HUES48 (cell line): ENCODE measurements at regions not wholly inside any gene's neighbourhood (a gene's known extent, or its start where the extent isn't known, plus 50 kb on each side); places are given as distances from the start of the nearest gene placed in this dataset.
"Not testable (repeated sequence)": the region's sequence is repeated elsewhere in the genome, so short reads cannot be mapped to it uniquely, and the experiment has no call there.

Experiments used
- H3K27ac ChIP-seq: one replicate; pipeline ENCODE4 v1.7.0; 2013; ENCODE audit warnings: low read depth, low read length, inconsistent platforms
- H3K27me3 ChIP-seq: 2 replicates; pipeline ENCODE4 v1.6.1; 2013; ENCODE audit warnings: mild to moderate bottlenecking, low read length; ENCODE audit not compliant: control insufficient read depth, insufficient read depth
- H3K36me3 ChIP-seq: 2 replicates; pipeline ENCODE4 v1.6.1; 2013; ENCODE audit warnings: low read length; ENCODE audit not compliant: control insufficient read depth, insufficient read depth
- H3K4me1 ChIP-seq: 2 replicates; pipeline ENCODE4 v1.6.1; 2013; ENCODE audit warnings: mild to moderate bottlenecking, low read length; ENCODE audit not compliant: control insufficient read depth, insufficient read depth
- H3K4me3 ChIP-seq: 2 replicates; pipeline ENCODE4 v1.5.1; 2013; ENCODE audit warnings: mild to moderate bottlenecking, low read depth, low read length
- H3K9ac ChIP-seq: 2 replicates; pipeline ENCODE4 v1.6.1; 2013; ENCODE audit warnings: mild to moderate bottlenecking, low read depth, low read length, moderate library complexity
- H3K9me3 ChIP-seq: 2 replicates; pipeline ENCODE4 v1.6.1; 2013; ENCODE audit warnings: low read length; ENCODE audit not compliant: control insufficient read depth, insufficient read depth

DNA sequence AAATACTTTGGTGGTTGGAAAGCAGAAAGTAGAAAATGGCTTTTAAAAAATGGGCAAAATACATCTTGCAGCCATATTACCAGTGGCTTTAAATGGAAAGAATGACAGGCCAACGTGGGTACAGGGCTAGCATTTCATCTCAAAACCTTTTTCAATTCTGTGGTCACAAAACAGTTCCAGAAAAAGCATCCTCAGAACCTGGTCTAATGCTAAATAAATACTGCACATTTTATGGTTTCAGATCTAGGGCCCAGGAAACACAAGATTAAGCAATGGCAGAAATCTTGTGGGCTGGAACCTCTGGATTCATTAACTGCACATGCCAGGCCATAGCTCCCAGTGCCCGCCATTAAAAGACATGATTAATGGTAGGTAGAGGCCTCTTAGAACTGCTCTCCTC, 470.2 kb upstream of the RASGRP1 start:
- no peaks in the 10 kb centered on the region for H3K36me3 ChIP-seq
- H3K9ac ChIP-seq = no peak overlapping the region
- no peaks in the 10 kb centered on the region for H3K9me3 ChIP-seq
- H3K4me3 ChIP-seq = no peak overlapping the region
- no peaks in the 10 kb centered on the region for H3K27me3 ChIP-seq
- no peak overlapping the region for H3K27ac ChIP-seq
- H3K4me1 ChIP-seq = no peaks in the 10 kb centered on the region

DNA sequence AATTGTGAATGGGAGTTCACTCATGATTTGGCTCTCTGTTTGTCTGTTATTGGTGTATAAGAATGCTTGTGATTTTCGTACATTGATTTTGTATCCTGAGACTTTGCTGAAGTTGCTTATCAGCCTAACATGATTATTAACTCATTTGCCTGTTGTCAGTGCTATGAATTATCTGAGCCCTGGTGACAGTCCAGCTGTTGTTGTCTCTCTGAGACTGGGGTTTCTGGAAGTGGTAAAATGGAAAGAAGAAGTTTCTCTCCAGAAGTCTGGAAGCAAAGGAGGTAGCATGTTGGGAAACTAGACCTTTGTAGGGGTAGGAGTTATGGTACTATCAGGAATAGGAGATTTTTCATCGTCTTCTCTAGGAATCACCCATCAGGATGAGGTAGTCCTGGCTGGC, 473.0 kb upstream of the RASGRP1 start:
- H3K9me3 ChIP-seq, H3K36me3 ChIP-seq, H3K4me1 ChIP-seq, H3K4me3 ChIP-seq, H3K27me3 ChIP-seq, H3K27ac ChIP-seq, H3K9ac ChIP-seq: not testable (repeated sequence)

DNA sequence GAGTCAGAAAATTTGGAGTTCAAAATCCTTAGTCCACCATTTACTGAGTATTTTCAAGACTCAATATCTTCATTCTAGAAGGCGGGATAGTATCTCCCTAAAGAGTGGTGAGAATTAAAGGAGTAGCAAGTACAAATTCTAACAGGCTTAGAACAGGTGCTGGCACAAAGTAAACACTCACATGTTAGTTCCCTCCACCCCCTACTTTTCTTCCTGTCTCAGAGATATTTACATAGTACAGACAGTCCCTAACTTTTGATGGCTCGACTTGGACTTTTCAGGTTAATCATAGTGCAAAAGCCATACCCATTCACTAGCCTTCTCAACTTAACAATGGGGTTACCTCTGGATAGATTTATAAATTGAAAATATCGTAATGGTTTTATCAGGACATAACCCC, 476.2 kb upstream of the RASGRP1 start:
- Histone ChIP-seq H3K4me3 (no peak overlapping the region), H3K36me3 (no peaks in the 10 kb centered on the region), H3K4me1 (no peaks in the 10 kb centered on the region), H3K27ac (no peak overlapping the region), H3K27me3 (no peaks in the 10 kb centered on the region), H3K9ac (no peak overlapping the region), H3K9me3 (no peaks in the 10 kb centered on the region)

DNA sequence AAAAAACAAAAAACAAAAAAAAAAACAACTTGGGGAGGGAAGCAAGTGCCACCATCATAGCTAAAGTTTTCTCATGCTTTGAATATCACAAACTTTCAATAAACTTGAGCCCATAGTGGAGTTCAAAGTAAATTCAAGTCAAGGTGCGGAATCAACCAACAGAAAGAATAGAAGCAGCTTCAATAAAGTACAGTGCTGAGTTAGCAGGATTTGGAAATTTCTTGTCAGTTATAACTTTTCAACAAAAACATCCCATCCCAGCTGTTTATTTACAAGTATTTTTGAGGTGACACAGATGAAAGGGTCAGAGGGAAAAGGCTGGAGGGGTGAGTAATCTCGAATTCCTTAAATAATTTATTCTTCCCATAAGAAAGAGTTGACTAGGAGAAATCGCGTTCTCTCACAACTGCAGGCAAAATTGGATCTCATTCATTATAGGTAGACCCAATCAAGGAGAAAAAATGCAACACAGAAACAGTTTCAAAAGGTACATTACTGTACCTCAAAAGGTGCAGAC, 477.4 kb upstream of the RASGRP1 start:
- Histone ChIP-seq H3K4me1 (no peaks in the 10 kb centered on the region), H3K27me3 (no peaks in the 10 kb centered on the region), H3K9ac (no peak overlapping the region), H3K27ac (no peak overlapping the region), H3K9me3 (no peaks in the 10 kb centered on the region), H3K36me3 (no peaks in the 10 kb centered on the region), H3K4me3 (no peak overlapping the region)

DNA sequence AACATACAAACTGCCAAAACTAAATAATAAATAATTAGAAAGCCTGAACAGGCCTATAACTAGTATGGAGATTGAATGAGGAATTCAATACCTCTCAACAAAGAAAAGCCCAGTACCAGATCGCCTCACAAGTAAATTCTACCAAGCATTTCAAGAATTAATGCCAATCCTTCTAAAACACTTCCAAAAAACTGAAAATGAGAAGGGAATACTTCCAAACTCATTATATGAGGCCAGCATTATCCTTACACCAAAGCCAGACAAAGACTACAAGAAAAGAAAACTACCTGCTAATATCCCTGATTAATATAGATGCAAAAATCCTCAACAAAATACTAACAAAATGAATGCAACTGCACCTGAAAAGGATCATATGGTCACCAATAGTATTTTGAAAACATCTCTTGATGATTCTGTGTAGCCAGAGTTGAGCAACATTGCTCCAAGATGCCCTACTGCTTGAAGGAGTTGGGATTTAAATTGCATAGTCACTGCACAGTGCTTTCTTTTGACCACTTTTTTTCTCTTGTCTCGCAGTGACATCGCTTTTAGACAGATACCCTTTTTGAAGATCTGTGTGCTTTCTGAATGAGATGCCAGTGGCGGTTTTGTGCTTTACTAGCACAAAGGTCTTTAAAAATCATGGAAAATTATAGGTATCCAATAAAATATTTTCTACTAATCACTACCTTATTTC, 487.2 kb upstream of the RASGRP1 start:
- no peak overlapping the region for H3K4me3 ChIP-seq
- no peaks in the 10 kb centered on the region for H3K27me3 ChIP-seq

DNA sequence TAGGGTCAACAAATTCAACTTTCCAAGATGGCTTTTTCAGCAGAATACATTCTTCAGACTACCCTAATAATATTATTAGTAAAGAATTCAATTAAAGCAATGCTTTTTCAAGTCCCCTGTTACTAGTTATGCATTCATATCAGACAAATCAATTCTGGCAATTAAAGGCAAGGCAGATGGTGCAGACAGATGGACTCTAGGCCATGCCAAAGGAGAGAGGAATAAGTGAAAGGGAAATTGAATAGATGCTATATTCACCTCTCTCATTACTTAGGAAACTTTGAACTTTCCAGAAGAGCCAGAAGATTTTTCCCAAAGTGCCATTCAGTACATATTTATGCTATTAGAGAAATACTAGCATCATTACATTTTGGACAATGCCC, 487.7 kb upstream of the RASGRP1 start:
- no peaks in the 10 kb centered on the region for H3K27me3 ChIP-seq
- no peak overlapping the region for H3K4me3 ChIP-seq
- no peak overlapping the region for H3K27ac ChIP-seq
- H3K36me3 ChIP-seq = no peaks in the 10 kb centered on the region
- H3K4me1 ChIP-seq = no peaks in the 10 kb centered on the region
- no peak overlapping the region for H3K9ac ChIP-seq
- peaks cover 11% of the 10 kb centered on the region; the same call in 1 of the 2 replicates for H3K9me3 ChIP-seq

More for the DNA sequence above, 487.2 kb upstream of the RASGRP1 start:
- H3K4me1 ChIP-seq = no peaks in the 10 kb centered on the region
- H3K9me3 ChIP-seq = peaks cover 11% of the 10 kb centered on the region; the same call in 1 of the 2 replicates
- H3K36me3 ChIP-seq = no peaks in the 10 kb centered on the region
- H3K9ac ChIP-seq = no peak overlapping the region
- H3K27ac ChIP-seq = no peak overlapping the region

DNA sequence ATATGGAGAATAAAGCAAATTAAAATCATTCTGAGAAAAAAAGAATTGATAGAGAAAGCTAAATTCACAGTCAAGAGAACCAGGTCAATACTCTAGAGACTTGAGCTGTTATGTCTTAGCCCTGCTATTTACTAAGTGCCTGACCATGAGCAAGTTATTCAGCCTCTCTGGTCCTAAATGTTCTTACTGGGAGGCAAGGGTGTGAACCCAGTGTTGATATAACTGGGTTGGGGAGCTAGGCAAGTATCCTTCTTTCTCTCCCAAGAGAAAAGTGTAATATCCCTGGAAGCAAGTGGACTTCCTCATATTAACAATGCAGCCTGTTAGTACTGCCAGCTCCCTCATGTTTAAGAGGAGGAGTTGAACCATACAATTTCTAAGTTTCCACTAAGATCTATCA, 488.9 kb upstream of the RASGRP1 start:
- Histone ChIP-seq H3K27ac (no peak overlapping the region), H3K9me3 (peaks cover 8% of the 10 kb centered on the region; the same call in 1 of the 2 replicates), H3K27me3 (no peaks in the 10 kb centered on the region), H3K4me1 (no peaks in the 10 kb centered on the region), H3K4me3 (no peak overlapping the region), H3K9ac (no peak overlapping the region), H3K36me3 (no peaks in the 10 kb centered on the region)

DNA sequence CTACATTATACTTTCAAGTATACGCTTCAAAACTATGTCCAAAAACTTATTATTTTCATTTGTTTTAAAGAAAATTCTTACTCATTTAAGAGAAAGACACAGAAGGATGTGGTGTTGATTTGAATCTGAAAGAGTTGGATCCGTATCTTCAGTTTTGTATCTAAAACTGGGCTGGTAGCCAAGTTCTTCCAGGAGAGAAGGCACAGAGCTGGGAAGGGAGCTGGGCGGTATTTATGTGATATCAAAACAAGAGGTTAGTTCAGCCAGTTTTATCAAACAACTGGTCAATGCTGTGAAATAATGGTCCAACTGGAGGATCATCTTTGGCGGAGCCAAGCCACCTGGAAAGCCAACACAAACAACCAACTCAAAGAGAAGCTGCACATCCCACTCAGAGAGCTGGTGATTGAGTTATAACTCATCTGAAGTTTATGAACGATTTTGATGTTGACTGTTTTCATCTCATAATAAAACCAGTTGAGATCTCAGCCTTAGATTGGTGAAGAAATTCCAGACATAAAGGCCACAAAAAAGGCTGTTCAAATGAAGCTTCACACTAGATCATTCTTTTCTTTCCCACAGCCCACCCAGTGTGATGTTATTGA, 489.6 kb upstream of the RASGRP1 start:
- Histone ChIP-seq H3K27me3 (no peaks in the 10 kb centered on the region), H3K9ac (no peak overlapping the region), H3K4me1 (no peaks in the 10 kb centered on the region), H3K27ac (no peak overlapping the region), H3K9me3 (peaks cover 7% of the 10 kb centered on the region; the same call in 1 of the 2 replicates), H3K4me3 (no peak overlapping the region), H3K36me3 (no peaks in the 10 kb centered on the region)

DNA sequence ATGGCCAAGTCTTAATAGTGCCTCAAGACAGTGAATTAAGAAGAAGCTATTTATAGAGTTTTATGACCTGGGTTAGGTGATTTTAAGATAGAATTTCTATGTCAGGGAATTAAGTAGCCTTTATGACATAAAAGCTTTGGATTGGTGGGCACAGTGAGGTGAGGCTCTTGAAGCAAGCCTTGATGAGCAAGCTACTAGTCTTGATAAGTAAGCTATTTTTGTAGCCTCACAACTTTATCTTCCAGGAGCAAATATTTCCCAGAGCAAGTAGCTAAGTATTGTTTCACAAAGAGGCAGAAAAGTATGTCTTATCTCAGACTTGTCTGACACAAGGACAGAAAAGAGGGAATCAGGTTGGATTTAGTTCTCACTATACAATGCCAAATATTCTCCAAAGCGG, 491.7 kb upstream of the RASGRP1 start:
- no peaks in the 10 kb centered on the region for H3K9me3 ChIP-seq
- H3K4me3 ChIP-seq = no peak overlapping the region
- no peak overlapping the region for H3K27ac ChIP-seq
- H3K36me3 ChIP-seq = no peaks in the 10 kb centered on the region
- no peaks in the 10 kb centered on the region for H3K27me3 ChIP-seq
- 0 out of 2 replicates have a peak, but pooled peaks cover 6% of the 10 kb centered on the region for H3K4me1 ChIP-seq
- no peak overlapping the region for H3K9ac ChIP-seq

DNA sequence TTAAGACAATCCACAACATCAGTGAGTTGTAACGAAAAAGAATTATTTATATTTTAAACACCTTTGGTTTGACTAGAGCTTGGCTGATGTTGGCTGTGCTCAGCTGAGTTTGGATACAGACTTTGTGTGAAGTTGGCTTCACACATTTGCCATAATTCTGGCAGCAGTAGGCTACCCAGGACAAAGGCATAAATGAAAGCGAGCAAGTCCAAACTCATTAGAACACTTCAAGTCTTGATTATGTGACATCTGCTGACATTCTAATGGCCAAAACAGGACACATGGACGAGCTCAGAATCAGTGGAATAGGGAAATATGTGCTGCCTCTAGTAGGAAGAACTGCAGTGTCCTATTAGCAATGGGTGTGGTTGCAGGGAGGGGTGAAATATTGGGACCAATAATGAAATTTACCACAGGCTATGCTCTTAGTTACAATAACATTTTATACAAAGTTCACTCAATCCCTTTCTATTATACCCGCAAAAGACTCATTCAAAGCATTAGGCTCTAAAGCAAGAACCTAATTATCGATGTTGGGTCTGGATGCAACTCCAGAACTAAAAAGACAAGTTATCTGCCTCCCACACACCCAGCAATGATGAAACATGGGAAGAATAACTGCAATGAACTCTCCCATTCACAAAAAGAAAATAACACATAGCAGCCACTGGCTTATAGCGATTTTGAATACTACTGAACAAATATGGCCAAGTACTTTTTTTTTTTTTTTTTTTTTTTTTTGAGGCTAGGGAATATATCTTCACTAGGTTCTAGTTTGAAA, 493.9 kb upstream of the RASGRP1 start:
- no peak overlapping the region for H3K27ac ChIP-seq
- H3K27me3 ChIP-seq = no peaks in the 10 kb centered on the region
- H3K36me3 ChIP-seq = no peaks in the 10 kb centered on the region
- H3K9me3 ChIP-seq = peaks cover 5% of the 10 kb centered on the region; the same call in 1 of the 2 replicates
- H3K4me3 ChIP-seq = no peak overlapping the region
- no peak overlapping the region for H3K9ac ChIP-seq
- peaks cover 19% of the 10 kb centered on the region; the same call in 1 of the 2 replicates for H3K4me1 ChIP-seq

DNA sequence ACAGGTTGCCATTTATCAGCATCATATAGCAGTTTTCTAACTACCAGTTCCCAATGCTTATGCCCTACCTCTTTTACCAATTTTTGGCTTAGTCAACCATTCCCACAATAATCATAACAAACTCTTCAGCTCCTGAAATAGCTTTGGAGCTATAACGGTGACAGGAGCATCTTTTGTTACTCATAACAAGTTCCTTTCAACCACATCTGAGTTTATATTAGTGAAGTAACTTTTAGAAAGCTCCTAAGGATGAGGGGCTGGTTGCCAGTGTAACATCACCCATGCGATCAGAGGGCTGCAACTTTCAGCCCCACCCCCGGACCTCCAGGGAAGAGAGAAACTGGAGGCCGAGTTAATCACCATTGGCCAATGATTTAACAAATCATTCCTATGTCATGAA, 495.3 kb upstream of the RASGRP1 start:
- no peaks in the 10 kb centered on the region for H3K27me3 ChIP-seq
- peaks cover 5% of the 10 kb centered on the region; the same call in 1 of the 2 replicates for H3K9me3 ChIP-seq
- H3K4me3 ChIP-seq = no peak overlapping the region
- no peaks in the 10 kb centered on the region for H3K36me3 ChIP-seq
- peaks cover 19% of the 10 kb centered on the region; the same call in 1 of the 2 replicates for H3K4me1 ChIP-seq
- H3K9ac ChIP-seq = no peak overlapping the region
- H3K27ac ChIP-seq = no peak overlapping the region
